ENCODE measurements at regions not wholly inside any gene's neighbourhood (a gene's known extent, or its start where the extent isn't known, plus 50 kb on each side); places are given as distances from the start of the nearest gene placed in this dataset.

DNA sequence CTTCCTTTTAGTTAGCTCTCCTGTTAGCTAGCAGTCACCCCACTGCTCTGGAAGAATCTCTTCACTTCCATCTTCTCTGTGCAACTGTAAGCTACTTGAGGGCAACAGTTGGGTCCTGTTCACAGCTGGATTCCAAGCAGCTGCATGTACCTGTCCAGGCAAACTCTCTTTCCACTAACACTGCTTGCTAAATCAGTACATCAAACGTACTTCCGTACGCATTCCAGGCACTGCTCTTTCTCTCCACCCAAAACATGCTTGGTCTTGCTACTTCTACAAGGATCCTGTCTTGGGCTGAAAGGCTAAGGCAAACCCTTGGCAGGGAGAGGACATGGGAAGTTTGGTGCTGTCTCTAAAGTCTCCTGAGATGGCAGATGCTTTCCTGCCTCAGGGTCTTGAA lies 139.2 kb upstream of the CACNA1E start:
- DNase-seq, result no peak

DNA sequence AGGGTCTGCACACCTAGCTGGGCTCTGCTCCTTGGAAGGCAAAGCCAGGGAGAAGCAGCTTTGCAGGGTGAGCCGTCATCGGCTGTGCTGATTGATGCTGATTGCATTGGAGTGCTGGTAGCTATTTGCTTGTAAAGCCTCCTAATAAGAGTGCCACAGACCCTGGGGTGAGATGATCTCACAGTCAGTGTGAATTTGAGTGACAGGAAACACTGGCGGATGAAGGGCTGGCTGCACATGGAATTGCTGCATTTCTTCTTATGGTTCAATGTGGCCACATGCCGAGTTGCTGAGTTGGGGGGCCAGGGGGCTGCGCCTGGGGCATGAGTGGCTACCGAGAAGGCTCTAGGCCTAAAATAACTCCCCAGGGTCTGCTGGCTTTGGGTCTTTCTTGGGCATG lies 138.2 kb upstream of the CACNA1E start:
- no peak for DNase-seq

DNA sequence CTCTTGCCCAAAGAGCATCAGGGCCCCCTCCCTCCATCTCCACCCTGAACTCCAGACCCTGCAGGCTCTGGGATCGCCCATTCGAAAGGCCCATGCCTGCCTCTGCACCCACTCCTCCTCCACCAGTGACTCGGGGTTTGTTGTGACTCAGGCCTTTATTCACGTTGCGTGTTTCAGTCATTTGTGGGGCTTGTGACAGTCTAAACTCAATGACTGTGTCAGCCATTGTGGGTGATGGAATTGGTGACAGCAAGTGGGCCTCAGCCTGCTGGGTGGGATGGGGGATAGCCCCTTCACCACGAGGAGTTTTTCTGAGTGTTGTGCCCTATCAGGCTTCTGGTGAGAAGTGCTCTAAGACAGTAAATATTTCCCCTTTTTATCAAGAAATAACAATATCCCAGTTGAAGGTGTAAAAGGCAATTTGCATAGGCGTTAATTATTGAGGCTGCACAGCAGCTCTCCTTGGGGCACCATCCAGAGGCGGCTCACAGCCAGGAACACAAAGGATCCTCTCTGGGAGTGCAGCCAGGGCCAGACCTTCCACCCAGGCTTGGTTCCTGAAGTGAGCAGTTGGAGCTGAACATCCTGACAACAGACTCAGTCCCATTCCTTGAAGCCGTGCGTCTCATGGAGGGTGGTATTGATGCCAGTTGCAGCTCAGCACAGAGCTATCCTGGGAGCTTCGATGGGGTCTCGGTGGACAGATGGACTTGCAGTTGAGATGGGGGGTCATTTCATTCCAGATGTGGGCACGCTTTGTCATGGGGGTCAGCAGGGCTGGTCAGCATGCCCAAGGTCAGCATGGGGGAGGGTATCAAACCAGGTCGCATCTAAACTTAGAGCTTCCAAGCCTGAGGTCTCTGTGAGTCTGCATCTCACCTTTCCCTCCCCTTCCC lies 135.6 kb upstream of the CACNA1E start:
- no peak for DNase-seq

DNA sequence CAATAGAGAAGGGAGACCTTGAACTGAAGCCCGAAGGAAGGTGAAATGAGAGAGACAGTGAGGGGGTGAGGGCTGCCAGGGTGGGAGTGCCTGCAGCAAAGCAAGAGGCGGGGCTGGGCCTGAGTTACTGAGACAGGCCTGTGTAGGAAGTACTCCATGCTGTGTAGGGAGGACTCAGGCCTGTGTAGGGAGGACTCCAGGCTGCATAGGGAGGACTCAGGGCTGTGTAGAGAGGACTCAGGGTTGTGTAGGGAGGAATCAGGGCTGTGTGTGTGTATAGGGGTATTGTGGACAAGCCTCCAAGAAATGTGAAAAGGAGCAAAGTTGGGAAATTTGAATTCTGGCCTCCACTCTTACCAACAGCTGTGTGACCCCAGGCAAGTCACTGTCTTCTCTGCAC lies 133.8 kb upstream of the CACNA1E start:
- DNase-seq, result no peak

DNA sequence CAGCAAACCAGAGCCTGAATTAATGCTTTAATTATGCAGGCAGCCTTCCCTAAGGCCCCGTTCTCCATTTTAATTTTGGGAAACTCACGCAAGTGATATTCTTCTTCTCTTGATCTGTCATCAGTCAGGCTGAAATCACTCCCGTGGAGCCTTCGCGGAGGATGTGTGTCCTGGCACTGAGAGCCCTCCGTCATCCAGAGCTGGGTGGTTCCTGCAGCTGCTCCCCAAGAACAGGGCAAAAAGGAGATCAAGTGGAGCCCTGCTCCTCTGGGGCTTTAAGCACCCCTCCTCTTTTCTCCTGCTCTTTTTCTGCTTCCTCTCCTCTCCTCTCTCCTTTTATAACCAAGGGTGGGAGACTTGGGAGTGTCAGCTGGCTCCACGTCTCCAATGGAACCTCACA lies 133.2 kb upstream of the CACNA1E start:
- no peak for DNase-seq

DNA sequence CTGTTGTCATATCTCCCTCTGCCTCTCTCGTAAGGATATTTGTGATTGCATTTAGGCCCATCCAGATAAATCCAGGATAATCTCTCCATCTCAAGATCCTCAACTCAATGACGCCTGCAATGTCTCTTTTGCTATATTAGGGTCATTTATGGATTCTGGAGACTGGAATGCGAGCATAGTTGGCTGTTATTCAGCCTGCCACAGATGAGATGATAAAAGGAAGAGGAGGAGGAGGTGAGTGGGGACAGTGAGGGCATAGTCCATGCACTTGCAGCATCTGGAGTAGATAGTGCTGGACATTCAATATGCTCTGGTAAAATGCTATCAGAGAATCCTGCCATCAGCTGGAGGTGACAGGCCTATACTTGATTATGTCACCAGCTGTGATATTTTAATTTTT lies 131.6 kb upstream of the CACNA1E start:
- DNase-seq, result no peak

DNA sequence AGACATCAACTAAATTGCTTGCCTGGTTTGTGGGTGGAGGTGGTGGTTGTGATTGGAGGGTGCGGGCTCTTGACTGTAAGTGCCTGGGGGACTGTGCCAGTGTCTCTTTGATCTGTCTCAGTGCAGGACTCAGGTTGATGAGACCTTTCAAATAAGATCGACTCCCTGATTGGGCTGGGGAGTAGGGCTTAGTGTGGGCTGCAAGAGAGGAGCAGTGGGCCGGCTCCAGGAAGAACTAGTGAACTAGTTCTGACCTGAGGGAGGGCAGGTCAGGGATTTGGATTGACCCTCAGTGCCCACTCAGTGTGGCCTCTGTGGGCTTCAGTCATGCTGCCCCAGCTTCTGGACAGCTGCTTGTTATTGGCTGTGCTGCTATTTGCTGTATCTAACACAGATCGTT lies 130.6 kb upstream of the CACNA1E start:
- no peak for DNase-seq

DNA sequence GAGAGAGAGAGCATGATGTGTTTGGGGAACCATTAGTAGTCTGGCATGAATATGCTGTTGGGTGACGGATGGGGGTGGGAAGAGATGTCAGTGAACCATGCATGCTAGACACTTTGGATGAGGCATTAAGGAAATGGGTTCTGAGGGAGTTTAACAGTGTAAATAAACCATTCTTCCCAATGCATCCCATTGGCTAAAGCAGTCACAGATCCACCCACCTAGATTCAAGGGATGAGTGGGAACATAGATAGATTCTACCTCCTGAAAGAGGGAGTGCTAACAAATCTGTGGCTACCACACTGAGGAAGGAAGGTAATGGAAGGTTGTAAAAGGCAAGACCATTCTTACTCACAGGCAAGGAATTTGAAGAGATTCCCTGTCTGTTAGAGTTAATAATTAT lies 129.8 kb upstream of the CACNA1E start:
- no peak for DNase-seq

DNA sequence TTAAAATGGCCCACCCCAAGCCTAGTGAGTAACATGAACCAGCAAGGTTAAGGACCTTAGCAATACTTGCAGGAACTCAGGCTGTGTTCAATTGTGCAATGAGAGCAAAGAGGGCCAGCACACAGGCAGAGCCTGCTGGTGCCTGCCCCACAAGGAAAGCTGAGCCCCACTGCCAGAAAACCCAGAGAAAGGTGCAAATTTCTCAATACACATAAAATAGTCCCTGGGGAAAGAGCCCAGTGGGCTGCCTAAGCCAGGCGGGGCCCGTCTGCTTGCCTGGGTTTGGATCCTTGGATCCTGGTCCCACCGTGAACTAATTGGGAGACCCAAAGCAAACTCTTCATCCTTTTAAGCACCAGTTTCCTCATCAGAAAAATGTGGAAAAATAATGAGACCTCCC lies 128.5 kb upstream of the CACNA1E start:
- no peak for DNase-seq

DNA sequence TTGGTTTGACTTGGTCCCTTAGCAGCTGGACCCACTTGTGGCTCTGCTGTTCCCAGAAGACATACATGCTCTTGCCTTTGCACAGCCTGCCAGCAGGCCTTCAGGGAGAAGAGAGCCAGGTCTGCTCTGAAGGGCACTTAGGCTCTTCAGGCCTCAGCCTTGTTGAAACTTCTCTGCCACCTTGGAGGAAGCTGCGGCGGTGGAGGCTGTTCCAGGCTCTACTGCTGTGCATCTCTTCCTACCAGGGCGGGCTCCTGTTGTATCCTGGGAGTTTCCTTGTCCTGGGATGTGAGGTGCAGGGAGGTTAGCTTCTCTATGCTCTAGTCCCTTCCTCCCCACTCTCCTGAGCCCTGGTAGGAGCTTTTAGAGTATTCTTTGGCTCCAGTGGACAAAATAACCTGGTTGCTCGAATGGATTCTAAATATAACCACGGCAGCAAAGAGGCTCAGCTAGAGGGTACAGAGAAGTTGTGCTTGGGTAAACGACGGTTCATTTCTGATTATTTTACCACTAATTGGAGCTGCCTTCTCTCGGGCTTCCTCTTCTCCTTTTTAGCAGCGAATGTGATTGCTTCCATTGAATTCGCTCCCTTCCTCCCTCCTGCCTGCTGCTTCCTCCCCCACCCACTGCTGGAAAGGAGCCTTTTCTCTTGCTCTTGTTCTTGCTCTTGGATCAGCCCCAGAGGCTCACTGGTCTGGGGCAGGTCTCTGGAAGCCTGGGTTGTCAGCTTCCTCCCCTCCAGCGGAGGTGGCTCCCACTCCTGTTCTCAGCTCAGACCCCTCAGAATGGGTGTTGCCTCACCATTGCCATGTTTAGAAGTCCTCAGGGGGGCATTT lies 126.6 kb upstream of the CACNA1E start:
- no peak for DNase-seq

DNA sequence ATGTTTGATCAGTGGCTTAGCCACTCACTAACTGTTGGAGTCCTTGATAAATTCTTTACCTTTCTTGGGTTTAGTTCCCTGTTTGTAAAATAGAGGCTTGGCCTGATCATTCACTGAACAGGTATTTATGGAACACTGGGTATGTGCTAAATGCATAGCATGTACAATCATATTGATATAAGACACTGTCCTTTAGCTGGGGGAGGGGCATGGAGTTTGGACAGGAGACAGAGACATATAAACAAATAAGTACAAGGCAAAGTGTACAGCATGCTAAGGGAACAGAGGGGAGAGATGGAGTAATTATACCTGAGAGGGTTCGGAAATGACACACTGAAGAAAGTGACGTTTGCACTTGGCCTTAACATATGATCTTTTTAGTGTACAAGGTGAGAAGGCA lies 124.3 kb upstream of the CACNA1E start:
- no peak for DNase-seq

DNA sequence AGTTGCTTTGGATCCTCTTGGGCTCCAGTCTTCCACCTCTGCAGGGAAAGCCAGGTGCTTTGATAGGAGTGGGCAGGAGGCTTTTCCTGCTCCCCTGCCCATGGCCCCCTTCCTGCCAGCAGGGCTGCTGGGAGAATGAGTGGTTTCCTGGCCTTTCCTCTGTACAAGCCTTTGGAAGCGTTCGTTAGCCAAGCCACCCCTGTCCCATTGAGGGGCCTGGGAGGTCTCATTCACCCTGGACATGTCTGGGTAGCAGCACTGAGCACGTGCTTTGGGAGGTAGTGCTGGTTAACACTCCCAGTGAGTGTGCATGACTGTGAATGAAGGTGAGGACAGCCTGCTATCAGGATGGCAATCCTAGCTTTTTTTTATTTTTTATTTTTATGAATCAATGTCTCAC lies 118.5 kb upstream of the CACNA1E start:
- no peak for DNase-seq

DNA sequence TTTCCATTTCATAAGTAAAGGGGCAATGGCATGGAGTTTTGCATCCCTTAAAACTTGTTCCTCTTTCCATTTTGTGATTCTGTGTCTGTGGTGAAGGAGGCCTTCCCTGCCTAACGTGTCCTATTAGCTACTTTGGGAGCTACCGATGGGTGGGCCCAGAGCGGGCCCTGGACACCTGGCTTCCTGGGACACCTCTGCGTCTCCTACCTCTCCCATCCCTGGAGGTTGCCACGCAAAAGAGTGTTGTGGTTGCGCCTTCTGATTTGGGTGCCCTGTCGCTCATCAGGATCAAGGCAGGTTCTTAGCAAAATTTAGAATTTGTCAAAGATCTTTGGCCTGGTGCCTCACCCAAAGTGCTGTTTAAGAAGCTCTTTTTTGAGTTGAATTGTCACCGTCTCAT lies 116.4 kb upstream of the CACNA1E start:
- DNase-seq, result no peak

DNA sequence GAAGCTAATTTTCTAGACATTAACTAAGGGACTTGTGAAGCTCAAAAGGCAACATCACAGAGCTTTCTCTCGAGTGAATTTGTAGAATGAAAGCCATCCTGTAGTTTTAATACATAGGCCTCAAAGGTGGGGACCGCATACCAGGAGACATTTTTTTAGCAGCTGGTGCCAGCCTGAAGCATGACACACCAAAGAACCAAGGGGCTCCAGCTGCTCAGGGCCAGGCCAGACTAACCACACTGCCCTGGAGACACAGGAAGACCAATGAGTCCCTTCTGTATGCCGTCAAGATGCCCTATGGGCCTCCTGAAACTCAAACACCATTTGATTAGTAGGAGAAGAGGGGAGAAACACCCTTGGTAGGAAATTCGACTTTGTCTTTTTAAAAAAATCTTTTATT lies 113.9 kb upstream of the CACNA1E start:
- DNase-seq, result no peak

DNA sequence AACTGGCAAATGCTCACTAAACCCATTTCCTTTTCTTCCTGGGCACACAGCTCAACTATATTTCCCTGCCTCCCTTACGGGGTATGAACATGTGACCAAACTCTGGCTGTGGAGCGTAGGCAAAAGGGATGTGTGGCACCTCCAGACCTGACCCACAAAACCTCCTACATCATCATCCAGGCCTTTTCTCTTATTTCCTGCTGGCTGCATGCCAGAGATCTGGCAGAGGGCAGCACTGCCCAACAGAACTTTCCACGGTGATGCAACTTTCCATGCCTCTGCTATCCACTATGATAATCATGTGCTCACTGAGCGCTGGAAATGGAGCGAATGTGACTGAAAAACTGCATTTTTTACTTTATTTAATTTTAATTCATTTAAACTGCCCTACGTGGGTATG lies 99.6 kb upstream of the CACNA1E start:
- DNase-seq, result no peak

DNA sequence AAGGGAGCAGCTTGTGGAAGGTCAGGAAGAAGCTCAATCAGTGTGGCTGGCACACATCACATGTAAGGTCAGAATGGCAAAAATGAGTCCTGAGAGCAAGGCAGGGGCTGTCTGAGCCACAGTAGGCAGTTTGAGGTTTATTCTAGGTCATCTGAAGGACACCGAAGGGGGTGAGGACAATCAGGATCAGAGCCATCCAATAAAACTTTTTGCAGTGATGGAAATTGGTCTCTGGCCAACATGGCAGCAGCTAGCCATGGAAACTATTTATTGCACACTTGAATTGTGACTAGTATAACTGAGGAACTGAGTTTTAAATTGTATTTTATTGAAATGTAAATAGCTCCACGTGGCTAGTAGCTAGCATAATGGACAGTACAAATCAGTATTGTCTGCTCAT lies 97.0 kb upstream of the CACNA1E start:
- DNase-seq, result no peak

DNA sequence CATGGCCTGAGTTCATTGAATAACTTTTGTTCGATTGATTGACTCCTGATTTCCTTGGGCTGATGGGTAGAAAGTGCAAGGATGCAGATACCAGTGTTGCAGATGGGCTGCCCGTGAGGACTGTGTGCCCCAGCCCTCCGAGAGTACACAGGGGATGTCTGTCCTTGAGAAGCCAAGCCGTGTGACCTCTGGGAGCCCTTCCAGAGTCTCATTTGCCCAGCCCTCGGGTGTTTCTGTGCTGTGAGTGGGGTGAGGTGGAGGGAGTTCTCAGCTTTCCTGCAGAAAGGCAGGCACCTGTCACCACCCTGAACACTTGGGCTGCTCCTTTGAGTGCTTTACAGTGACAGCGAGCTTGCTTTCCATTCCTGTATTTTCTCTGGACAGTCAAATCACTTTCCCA lies 96.4 kb upstream of the CACNA1E start:
- no peak for DNase-seq

DNA sequence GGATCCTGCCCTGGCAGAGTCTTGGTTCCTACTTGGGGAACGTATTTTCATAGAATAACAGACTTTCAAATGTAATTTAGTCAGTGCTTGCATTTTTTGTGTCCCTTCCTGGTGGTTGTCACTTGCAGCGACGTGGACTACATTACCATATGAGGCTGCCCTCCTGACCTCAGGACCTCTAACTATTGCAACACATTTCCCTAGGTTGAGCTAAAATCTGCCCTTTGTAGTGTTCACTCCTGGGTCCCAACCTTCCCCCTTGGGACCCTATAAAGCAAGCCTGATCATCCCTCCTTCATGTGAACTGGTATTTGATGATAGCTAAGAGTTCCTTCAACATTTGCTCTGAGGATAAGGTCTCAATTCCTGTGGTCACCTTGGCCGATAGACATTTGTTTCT lies 95.6 kb upstream of the CACNA1E start:
- DNase-seq, result no peak

DNA sequence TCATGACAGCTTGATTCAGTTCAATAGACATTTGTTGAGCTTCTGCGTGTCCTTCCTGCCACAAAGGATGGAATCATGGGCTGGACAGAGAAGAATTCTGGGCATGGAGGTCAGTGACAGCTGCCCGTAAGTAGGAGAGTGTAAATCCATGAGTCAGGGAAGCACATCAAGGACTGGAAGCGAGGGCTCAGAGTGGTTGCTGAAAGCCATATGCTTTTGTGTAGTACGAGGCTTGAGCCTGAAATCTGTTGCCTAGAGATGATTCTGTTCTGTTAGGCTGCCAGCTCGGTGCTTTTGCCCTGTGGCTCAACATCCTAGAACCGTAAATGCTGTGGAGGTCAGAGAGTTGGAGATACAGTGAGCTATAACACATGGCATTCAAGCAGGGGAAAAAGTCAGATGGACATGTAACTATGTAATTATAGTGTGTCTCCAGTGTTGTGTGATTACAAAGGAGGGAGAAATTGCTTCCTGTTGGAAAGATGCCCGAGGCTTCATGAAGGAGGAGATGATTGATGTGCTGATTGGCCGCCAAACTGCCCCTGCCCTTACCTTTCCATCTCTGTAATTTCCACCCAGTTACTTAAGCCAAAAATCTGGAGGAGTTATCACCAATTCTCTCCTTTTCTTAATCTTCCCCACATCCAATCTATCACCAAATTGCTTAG lies 92.8 kb upstream of the CACNA1E start:
- DNase-seq, result no peak

DNA sequence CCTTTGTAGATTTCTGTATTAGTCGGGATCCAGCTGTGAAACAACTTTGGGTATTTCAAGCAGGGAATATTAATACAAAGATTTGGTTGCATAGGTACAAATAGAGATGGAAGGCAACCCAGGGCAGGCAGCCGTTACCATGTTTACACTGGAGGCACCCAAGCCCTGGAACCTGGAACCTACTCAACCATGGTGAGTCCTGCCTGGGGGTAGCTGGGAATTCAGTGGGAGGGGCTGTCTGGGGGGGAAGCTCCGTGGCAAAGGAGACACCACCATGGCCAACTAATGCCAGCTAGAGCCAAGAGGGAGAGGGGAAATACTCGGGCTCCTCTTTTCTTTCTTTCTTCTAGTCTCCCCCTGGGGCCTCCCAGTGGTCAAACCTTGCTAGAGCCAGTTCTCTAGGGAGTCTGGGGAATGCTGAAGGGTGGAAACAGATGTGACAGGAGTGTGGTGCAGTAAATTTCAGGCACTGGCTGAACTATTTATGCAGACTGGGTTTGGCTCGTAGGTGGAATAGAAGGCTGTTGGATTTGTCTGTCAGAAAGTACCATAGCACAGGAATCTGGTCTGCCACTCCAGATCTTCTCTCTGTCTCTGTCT lies 91.9 kb upstream of the CACNA1E start:
- DNase-seq, result no peak

DNA sequence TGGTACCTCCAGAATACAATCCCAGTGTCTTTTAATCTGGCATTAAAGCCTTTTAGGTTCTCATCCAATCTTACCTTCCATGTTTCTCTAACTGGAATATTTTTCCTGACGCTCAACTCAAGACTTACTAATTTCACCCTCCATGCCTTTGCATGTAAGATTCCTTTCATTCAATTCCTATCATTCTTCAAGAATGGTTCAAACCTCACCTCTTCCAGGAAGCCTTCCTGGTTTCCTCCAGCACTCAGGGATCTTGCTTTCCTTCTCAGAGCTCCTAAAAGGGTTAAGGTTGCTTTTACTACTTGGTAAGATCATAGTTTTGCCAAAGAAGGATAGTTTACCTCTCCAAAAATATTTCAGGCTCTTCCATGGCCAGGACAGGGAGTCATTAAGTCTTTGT lies 91.2 kb upstream of the CACNA1E start:
- DNase-seq, result no peak

DNA sequence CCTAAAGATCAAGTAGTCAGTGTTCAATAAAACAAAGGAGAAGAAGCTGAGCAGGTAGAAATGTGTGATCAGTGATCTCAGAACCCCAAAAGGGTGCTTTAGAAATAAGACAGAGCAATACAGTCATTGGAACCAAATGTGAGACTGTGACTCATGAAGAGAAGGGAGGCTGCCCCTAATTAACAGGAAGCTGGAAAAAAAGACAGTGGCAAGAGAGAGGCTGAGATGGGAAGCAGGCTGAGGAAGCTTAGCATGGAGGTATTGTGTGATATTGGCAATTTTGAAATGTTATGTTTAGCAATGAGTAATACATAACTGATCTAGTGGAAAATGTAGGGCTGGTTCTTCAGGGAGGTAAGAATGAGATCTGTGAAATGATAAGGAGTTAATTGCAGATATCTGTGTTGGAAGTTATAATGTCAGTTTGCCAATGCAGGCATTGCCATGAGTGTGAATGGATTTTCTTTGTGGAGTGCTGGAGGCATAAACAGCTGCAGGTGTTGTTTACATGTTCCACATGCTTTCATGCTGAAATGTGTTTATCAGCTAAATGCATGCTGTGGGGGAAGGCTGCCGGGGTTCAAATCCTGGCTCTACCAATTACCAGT lies 90.6 kb upstream of the CACNA1E start:
- DNase-seq, result no peak

DNA sequence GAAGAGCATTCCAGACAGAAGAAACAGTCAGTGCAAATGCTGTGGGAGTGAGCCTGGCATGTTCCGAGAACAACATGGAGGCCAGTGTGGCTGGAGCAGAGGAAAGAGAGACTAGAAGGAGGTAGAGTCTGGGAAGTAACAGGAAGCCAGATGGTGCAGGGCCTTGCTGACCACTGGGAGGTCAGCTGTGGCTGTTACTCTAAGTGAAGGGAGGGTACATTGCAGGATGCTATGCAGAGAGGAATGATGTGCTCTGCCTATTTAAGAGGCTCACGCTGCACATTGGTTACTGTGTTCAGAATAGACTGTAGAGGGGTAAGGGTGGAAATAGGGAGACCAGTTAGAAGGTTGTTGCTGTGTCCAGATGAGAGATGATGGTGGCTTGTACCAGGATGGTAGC lies 88.6 kb upstream of the CACNA1E start:
- no peak for DNase-seq

Measured in GDM1 (cell line).